GM21515 (cell line): ENCODE measurements at regions not wholly inside any gene's neighbourhood (a gene's known extent, or its start where the extent isn't known, plus 50 kb on each side); places are given as distances from the start of the nearest gene placed in this dataset.

Experiments
- ATAC-seq: cut with Tn5 transposase; IDR thresholded peaks from one replicate; pipeline ENCODE4 v1.9.1; 2021; ENCODE audit not compliant: unreplicated experiment

DNA sequence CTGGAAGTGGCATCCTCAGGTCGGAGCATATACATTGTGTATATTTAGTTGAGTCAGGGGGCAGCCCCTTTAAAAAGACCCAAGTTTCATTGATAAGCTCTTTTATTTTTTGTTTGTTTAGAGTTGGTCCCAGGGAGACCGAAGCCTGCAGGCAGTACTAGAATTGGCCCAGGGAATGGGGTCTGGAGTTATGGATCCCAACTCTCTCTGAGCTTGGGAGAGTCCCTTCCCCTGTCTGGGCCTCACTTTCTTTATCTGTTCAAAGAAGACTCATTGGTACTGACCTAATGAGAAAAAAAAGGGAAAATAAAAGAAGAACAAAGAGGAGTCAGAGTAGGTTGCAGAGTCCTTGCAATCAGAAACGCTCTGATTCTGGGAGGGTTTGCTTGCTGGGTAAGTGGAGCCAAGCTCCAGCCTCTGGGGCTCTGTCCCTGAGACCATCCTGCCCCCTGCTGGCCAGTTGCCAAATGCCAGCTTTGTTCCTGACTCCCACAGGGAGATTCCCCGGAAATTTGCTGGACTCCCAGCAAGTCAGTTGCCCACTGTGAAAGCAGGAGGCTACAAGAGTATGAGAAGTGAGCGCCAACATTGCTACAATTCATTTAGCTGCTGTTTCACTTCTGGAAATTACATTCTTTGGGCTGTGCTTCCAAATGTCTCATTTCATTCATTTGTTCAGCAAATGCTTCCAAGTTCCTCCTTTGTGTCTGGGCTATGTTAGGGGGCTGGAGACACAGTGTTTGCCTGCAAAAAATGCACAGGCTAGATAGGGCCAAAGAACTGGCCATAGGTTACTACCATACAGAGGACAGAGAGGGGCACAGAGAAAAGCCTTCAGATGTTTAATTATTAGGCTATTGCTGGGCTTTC is 156.2 kb downstream of the MELK start:
- ATAC-seq, result no peak

DNA sequence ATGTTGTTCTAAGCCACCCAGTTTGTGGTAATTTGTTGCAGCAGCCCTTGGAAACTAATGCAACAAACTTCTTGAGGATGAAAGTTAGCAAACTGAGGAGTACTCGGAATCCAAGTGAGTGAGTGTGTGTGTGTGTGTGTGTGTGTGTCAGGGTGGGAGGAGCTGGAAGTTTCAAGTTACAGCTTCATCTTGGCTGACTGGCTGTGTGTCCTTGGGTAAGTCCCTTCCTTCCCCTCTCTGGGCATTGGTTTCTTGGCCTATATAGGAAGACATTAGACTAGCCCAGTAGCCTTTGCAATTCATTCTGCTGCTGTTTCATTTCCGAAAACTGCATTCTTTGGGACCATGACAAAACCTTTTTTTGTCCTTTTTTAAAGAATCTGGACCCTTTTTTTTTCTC is 157.2 kb downstream of the MELK start:
- no peak for ATAC-seq

DNA sequence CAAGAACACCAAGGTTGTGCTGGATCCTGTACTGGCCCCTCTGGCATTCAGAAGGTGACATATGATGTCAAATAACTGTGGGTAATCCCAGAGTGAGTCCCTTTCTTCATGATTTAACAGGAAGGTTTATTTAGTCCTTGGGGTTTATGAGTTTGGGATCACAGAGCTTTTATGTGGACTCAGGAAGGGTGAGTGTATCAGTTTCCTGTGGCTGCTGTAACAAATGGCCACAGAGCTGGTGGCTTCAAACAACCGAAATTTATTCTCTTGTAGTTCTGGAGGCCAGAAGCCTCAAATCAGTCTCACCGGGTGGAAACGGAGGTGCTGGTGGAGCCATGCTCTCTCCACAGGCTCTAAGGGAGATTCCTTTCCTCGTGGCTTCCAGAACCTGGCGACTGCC is 157.7 kb downstream of the MELK start:
- no peak for ATAC-seq

DNA sequence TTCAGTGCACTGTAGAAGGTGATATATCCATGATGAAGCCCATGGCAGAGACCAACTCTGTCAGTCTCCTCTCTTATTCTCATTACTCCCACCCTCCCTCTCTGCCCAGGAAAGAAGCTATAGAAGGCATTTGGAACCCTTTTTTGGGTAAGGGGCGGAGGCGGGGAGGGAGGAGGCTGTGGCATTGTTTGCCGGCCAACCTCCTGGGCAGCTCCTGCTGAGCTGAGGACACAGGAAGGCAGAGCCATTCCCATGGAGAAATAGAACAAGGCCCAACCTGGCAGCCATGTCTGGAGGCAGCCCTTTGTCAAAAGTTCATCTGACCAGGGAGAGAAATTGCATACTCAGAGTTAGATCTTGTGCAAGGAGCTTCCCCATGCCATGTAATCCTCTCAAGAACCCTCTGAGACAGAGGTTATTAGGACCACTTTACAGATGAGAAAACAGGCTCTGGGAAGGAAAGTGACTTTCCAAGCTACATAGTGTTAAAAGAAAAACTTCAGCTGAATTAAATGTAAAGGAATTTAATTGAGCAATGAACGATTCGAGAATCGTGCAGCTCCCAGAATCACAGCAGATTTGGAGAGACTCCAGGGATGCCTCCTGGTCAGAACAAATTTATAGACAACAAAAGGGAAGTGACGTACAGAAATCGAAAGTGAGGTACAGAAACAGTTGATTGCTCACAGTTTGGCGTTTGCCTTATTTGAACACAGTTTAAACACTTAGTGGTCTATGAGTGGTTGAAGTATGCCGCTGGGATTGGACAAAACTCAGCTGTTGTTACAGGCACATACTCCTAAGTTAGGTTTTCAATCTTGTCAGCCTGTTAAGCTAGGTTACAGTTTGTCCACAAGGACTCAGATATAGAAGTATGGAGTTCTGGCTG is 158.6 kb downstream of the MELK start:
- ATAC-seq, result no peak

DNA sequence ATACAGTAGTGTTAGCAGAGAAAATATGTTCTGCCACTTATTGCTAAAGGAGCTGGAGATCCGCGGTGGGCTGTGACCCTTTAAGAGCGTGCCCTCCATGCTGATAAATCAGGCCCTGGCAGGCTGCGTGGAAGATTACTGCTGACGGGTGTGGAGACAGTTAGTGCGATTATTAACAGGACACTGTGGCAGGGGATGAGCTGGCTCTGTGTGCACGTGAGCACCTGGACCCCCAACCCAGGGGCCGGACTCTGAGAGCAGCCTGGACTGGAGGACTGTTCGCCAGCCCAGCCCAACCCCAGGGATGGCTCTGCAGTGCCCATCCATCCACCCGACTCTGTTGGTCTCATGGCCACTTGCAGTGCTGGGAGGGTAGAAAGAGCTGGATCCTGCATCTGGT is 162.0 kb downstream of the MELK start:
- ATAC-seq, result no peak

DNA sequence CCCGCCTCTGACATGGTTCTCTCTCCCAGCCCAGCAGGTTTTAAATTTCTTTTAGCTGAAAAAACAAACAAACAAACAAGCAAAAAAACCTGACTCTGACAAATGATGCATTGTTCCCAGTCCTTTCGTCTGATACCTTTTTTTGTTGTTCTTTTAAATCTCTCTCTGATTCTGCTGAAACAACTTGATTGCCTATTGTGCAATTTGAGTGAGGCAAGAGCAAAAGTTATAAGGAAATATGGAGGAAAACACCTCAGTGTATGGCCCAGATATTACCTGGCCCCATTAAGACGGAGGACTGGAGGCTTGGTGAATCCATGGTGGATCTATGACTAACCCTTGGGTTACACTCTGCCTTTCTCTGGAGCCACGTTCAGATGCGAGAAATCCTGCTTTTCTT is 164.0 kb downstream of the MELK start:
- ATAC-seq, result no peak

DNA sequence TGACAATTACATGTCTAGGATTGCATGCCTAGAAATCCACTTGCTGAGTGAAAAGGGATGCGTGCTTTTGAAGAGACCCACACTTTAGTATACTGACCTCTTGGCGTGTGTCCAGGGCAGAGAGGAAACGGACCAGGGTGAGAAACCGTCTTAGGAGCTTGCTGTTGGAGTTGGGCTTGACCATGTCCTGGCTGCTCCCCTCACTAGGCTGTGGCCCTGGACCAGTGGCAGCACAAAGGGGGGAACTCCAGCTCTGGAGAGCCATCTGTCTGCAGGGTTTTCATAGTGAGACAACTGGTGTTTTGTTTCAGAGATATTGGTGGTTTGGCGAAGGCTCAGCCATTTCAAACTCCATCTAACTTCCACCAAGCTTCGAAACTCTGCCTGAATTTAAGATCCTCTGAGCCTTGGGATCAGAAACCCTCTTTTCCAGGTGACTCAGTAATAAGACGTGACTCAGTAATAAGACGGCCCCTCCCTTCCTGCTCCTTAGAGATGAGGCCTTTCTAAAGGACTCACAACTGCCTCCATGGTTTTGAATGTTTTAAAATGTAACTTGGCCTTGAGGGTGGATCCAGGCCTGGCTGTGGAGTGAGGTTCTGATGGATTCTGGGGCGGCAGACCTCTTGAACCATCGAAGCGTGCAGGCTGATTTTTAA is 165.8 kb downstream of the MELK start:
- ATAC-seq, result no peak

DNA sequence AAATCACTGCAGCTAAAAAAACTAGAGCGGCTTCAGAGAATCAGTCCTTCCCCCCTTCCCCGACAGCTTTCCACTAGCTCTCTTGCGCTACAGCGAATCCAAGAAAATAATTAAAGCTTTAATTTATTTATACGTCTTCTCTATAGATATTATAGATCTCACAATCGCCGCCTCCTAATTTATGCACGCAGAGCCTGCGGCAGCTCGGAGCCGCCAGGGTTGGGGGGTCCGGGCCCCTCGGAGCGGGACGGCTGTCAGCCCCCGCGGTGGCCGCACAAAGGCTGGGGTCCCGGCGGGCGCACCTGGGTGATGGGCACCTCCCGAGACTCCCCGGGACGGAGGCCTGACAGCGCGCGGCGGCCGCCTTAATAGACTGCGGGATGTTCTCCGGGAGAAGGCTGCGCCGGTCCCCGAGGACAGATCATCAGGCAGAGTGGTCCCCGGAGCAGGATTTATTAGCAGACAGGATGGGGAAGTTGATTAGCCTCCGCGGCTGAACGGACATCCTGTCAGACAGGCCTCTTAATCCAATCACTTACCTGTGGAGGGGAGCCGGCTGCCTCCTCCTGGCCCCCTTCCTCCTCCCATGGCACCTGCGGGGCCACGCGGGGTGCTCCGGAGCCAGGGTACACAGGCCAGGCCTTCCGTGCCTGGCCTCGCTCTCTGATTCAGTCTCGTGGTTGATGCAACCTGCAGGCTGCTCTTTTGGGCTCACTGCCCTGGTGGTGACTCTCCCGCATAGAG is 166.8 kb downstream of the MELK start:
- no peak for ATAC-seq

DNA sequence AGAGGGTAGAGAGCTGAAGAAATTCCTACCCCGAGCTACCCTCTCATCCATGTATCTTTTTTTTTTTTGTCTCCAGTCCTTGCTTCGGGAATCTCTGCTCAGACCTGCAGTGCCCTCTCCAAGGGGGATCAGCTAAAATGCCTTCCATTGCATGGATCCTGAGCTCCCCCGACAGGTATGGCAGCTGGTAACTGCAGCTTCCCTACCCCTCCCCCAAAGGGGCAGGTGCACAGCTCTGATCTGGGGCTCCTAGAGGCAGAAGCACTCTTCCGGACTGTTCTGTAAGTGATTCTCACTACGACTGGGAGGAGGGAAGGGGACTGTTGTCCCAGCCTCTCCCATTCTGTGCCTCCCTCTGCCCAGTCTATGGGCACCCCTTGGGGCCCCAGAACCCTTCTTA is 169.6 kb downstream of the MELK start:
- no peak for ATAC-seq

DNA sequence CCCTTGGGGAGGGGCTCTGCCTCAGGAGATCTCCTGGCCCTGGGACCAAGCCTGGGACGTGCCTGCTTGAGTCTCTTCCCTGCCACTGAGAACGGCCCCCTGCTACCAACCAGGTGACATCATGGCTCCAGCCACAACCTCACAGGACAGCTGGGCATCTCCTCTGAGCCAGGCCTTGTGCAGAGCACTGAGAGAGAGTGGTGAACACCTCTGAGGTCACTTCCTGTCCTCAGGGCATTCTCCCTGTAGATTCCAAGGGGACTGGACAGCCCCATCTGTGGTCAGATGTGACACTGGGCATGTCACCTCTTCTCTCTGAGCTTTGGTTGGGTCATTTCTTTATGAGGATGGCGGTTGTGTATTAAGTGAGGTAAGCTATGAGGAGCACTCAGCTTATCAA is 172.0 kb downstream of the MELK start:
- no peak for ATAC-seq

DNA sequence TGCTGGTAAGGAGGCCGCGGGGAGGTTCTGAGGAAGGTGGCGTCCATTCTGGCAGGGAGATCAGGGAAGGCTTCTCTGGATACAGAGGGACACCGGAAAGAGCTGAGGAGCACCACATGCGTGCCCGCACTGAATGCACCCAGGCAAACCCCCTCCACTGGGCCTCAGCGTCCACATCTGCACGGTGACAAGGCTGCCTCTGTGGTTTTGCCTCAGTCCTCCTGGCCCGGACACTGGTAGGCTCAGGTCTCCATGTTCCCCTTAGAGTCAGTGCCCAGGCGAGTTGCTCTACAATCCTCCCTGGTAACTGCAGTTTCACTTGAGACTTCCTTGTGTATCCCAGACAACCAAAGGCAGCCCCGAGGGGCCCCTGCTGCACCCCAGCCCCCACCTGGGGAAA is 173.3 kb downstream of the MELK start:
- no peak for ATAC-seq

DNA sequence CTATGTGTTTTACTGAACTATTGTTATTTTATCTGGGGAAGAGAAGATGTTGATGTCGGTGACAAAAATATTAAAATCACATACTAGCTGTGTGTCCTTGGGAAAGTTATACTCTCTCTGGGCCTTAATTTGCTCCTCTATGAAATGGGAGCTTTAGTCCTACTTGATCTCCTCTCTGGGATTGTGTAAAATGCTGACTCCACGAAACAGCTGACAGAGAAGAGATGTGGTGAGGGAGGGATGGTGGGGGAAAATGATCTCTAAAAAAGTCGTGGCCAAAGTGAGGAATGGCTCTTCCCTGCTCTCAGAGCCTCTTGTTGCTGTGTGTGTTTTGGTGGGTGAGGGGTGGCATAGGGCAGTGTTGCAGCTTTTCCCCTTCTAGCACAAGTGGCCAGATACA is 173.7 kb downstream of the MELK start:
- no peak for ATAC-seq

DNA sequence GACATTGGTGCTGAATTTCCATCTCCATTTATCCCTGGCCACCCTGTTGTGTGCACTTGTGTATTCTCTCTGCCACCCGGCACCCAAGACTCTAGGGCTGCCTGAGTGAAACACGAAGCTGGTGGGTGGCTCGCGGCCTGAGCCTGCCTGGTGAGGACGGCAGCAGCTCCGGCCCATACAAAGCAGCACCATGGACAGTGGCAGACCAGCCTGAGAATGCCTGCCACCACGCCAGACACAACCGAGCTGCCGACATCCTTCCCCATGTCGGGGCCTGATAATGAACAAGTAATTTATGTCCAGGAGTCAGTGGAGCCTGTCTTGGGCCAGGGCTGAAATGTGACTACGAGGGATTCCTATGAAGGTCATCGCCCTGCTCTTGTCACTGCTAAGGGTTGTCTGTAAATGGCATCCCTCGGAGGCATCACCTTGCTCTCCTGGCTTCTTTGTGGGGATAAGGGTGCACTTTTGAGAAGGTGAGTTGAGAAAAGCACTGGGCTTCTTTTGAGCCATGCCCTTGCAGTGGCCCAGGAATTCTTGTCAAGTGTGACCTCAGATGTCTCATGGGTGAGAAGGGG is 175.7 kb downstream of the MELK start:
- no peak for ATAC-seq

DNA sequence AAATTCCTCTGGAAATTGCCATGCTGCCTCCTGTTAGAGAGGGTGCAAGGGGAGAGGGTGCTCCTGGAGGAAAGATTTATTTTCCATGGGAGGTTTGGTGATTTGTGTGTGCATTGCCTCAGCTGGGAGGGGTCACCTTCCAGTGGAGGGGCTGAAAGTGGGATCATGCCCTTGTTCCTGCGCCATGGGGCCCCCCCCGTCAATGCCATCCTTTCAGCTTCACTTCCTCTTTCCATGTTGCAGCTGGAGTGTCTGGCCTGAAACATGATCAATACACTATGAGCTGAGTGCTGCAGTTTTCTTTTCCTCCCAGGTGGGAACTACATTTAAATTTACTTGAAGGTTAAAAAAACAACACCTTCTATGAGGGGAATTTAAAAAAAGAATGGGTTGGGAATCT is 176.8 kb downstream of the MELK start:
- ATAC-seq, result no peak

DNA sequence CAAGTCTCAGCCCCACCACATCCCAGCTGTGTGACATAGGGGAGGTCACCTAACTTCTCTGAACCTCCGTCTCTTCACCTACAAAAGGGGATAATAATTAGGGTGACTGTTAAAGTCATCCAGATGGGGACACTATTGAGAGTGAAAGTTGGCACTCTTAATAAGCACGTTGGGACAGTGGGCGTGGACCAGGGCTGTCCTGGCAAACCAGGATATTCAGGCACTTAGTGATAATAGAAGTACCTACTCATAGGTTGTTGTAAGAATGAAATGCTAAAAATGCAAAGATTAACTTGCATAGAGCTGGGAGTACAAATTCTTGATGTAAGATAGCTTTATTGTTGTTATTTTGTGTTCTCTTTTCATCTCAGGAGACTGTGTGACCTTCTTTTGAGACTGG is 177.9 kb downstream of the MELK start:
- ATAC-seq, result no peak

DNA sequence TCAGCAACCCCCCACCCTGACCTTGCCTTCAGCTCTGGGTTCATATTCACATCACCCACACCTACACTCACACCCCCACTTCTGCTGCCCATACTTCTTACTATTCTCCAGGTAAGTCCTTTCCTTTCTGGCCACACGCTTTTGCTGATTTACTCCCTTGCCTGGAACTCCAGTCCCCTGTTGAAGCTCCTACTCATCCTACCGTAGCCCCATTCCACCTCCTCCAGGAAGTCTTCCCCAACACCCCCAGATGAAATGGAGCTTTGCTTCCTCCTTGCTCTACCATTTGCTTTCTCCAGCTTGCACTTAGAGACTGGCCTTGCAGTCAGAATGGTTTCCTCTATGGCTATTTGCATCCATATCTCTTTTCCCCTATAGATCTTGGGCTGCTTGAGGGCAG is 182.3 kb downstream of the MELK start:
- no peak for ATAC-seq

DNA sequence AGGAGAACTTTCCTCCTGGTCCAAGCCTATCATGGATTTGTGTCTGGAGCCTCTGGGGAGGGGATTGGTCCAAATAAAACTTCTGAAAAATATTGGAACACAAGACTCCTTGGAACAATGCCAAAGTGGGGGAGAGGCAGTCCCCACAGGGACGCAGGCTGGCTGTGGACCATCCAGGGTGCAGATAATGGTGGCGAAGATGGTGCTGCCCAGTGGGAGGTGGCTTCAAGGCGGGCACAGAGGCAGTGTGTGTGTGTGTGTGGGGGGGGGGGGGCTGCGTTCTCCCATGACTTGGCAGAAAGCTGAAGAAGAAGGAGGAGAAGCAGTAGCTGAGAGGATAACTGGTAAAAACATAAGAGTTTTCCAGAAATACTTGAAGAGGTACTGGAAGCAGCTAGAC is 186.4 kb downstream of the MELK start:
- no peak for ATAC-seq

DNA sequence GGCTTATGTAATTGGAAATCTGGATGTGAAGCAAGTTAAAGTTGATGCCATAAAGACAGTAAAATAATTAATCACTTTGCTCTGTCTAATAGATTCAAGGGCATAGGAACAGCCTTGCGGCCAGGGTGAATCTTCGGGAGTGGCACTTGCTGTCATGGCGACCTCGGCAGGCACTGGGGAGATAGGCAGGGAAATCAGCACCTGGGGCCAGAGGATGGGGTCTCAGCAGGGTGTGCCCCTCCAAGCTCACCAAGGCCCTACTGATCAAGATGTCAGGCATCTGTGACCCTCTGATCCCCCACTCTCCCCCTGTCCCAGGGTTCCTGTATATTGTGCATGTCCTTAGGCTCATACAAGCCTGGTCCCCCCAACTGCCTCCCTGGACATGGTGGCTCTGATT is 187.3 kb downstream of the MELK start:
- no peak for ATAC-seq

DNA sequence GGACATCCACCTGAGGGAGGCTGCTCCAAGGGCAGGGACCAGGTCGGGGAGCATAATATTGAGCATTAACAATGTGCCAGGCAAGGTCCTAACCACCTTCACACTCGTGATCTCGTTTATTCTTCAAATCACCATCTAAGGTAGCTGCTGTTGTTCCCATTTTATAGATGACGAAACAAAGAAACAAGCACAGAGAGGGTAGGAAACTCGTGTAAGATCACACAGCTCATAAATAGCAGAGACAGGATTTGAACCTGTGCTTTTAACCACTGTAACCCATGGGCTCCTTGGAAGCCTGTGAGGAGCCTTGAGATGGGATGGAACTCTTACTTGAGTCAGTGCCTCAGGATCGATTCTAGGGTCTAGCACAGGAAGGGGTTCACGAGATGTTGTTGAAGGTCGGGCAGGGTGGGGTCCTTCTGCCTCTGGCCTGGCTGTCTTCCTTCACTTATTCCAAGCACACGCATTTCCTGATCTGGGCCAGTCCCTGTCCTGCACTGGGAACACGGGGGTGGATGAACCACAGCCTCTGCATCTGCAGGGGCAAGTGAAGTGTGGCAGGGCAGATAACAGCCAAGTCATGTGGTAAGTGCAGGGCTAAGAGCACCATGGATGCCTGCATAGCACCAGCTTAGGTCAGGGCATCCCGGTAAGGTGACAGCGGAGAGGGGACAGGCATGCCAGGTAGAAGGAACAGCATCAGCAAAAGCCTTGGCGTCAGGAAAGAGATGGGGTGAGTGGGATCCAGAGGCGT is 188.1 kb downstream of the MELK start:
- no peak for ATAC-seq

DNA sequence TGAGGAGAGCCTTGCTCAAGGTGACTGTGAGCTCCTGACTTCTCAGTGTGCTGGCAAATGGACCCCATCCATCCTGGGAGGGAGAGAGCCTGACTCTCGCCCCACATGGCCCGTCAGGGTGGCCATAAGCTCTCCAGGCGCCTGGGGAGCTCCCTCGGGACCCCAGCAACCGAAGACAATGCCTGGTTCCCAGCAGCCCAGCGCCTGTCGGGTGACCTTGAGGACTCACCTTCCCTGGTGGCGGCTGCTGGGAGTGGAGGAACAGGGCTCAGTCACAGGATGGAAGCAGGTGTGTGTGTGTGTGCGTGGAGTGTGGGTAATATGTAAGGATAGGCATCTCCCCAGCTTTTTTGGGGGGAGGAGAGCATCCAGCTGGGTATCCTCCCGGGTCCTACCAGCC is 190.3 kb downstream of the MELK start:
- no peak for ATAC-seq
